Ishikawa (cell line): ENCODE measurements at regions not wholly inside any gene's neighbourhood (a gene's known extent, or its start where the extent isn't known, plus 50 kb on each side); places are given as distances from the start of the nearest gene placed in this dataset.

Experiments
- CEBPB ChIP-seq: IDR thresholded peaks from 2 replicates; pipeline ENCODE4 v1.6.1; 2012
- CREB1 ChIP-seq: IDR thresholded peaks from 2 replicates; pipeline ENCODE4 v1.6.1; 2012; ENCODE audit warnings: low read depth
- EGR1 ChIP-seq: IDR thresholded peaks from 2 replicates; pipeline ENCODE4 v1.6.1; 2012
- EP300 ChIP-seq: IDR thresholded peaks from 2 replicates; pipeline ENCODE4 v1.6.1; 2012; ENCODE audit warnings: borderline replicate concordance
- FOXM1 ChIP-seq: IDR thresholded peaks from 2 replicates; pipeline ENCODE4 v1.6.1; 2012; ENCODE audit warnings: low read depth, borderline replicate concordance
- MAX ChIP-seq: IDR thresholded peaks from 2 replicates; pipeline ENCODE4 v1.6.1; 2012
- NFIC ChIP-seq: IDR thresholded peaks from 2 replicates; pipeline ENCODE4 v1.6.1; 2012
- RAD21 ChIP-seq: IDR thresholded peaks from 2 replicates; pipeline ENCODE4 v1.6.1; 2012; ENCODE audit warnings: low read depth
- REST ChIP-seq: IDR thresholded peaks from 2 replicates; pipeline ENCODE4 v1.6.1; 2012; ENCODE audit warnings: low read depth, mild to moderate bottlenecking
- TAF1 ChIP-seq: IDR thresholded peaks from 2 replicates; pipeline ENCODE4 v1.6.1; 2012; ENCODE audit warnings: low read depth, mild to moderate bottlenecking
- TCF12 ChIP-seq: IDR thresholded peaks from 2 replicates; pipeline ENCODE4 v1.6.1; 2012; ENCODE audit warnings: low read depth
- TEAD4 ChIP-seq: IDR thresholded peaks from 2 replicates; pipeline ENCODE4 v1.6.1; 2012
- USF1 ChIP-seq: IDR thresholded peaks from 2 replicates; pipeline ENCODE4 v1.6.1; 2012
- YY1 ChIP-seq: IDR thresholded peaks from 2 replicates; pipeline ENCODE4 v1.6.1; 2012; ENCODE audit warnings: low read depth
- ZBTB7A ChIP-seq: IDR thresholded peaks from 2 replicates; pipeline ENCODE4 v1.6.1; 2012; ENCODE audit warnings: low read depth

GRCh38 chr10:3588346-3588745 lies 196.7 kb downstream of the KLF6 start:
- TF ChIP-seq TCF12, result no peak
- TF ChIP-seq TAF1, result no peak
- no peak for TF ChIP-seq EP300
- no peak for TF ChIP-seq YY1
- TF ChIP-seq CEBPB, result no peak
- no peak for TF ChIP-seq FOXM1
- TF ChIP-seq ZBTB7A, result no peak
- TF ChIP-seq MAX, result no peak
- TF ChIP-seq CREB1, result no peak
- no peak for TF ChIP-seq EGR1
- no peak for TF ChIP-seq NFIC
- TF ChIP-seq RAD21, result no peak
- TF ChIP-seq TEAD4, result no peak
- no peak for TF ChIP-seq REST
- no peak for TF ChIP-seq USF1

- TF ChIP-seq REST (no peak), EP300 (no peak), EGR1 (no peak), MAX (no peak), USF1 (no peak), ZBTB7A (no peak), FOXM1 (no peak), RAD21 (no peak), TEAD4 (no peak), TAF1 (no peak), TCF12 (no peak), YY1 (no peak), CEBPB (no peak), NFIC (no peak), CREB1 (no peak)
Observed at GRCh38 chr10:3584926-3585784, 199.9 kb downstream of the KLF6 start.

GRCh38 chr10:3580565-3580964 lies 204.4 kb downstream of the KLF6 start:
- no peak for TF ChIP-seq YY1
- TF ChIP-seq NFIC, result no peak
- TF ChIP-seq ZBTB7A, result no peak
- no peak for TF ChIP-seq RAD21
- TF ChIP-seq TAF1, result no peak
- TF ChIP-seq REST, result no peak
- TF ChIP-seq TEAD4, result no peak
- TF ChIP-seq USF1, result no peak
- no peak for TF ChIP-seq CEBPB
- no peak for TF ChIP-seq CREB1
- TF ChIP-seq MAX, result no peak
- TF ChIP-seq EGR1, result no peak
- no peak for TF ChIP-seq EP300
- no peak for TF ChIP-seq TCF12
- no peak for TF ChIP-seq FOXM1
